CD4-positive, alpha-beta T cell (primary cell): ENCODE measurements at regions not wholly inside any gene's neighbourhood (a gene's known extent, or its start where the extent isn't known, plus 50 kb on each side); places are given as distances from the start of the nearest gene placed in this dataset.

ENCODE experiments used
- ATAC-seq: fragments of 200-7000 bp; cut with Tn5 transposase; one replicate; pipeline ENCODE4 v1.10.0; 2022; ENCODE audit warnings: mild to moderate bottlenecking; ENCODE audit not compliant: poor library complexity
- CTCF ChIA-PET: fragments of 350-600 bp; sonication (Branson Sonifier 250); formaldehyde crosslinking; loops from one replicate; lab custom pipeline; 2021; ENCODE audit warnings: antibody characterized with exemption, inconsistent platforms; lab: Charles Lee
- POLR2A ChIA-PET: fragments of 350-600 bp; sonication (Branson Sonifier 250); formaldehyde crosslinking; loops from one replicate; lab custom pipeline; 2021; ENCODE audit warnings: antibody characterized with exemption, inconsistent platforms; lab: Charles Lee
- DNase-seq, 14 experiments: peaks; one replicate each; pipeline ENCODE4 v3.0.0-alpha.2; 2013 to 2020; ENCODE audit warnings: mixed read lengths in 2 of 14
- H3K27ac ChIP-seq, 2 donors: one replicate each; pipeline versions ENCODE4 v1.5.1 to v1.7.0; 2013; ENCODE audit warnings: low read length in 2 of 2, low read depth in 1 of 2, mild to moderate bottlenecking in 1 of 2
- H3K27me3 ChIP-seq, 2 experiments: 1 replicate in 1 of 2; 2 replicates in 1 of 2; pipeline versions ENCODE4 v1.6.1 to v1.7.0; 2013; ENCODE audit warnings: low read length in 2 of 2, control low read depth in 1 of 2, mild to moderate bottlenecking in 1 of 2, moderate library complexity in 1 of 2; ENCODE audit not compliant: insufficient read depth in 2 of 2, control insufficient read depth in 1 of 2
- H3K36me3 ChIP-seq: one replicate; pipeline ENCODE4 v1.6.1; 2013; ENCODE audit warnings: low read length, control low read depth; ENCODE audit not compliant: insufficient read depth
- H3K4me1 ChIP-seq: one replicate; pipeline ENCODE4 v1.6.1; 2013; ENCODE audit warnings: low read length, control low read depth; ENCODE audit not compliant: insufficient read depth
- H3K4me3 ChIP-seq: one replicate; pipeline ENCODE4 v1.5.1; 2013; ENCODE audit warnings: mild to moderate bottlenecking, low read length, moderate library complexity
- H3K9me3 ChIP-seq, 2 experiments: 1 replicate in 1 of 2; 2 replicates in 1 of 2; pipeline versions ENCODE4 v1.6.1 to v1.7.0; 2013; ENCODE audit warnings: low read length in 2 of 2, mild to moderate bottlenecking in 2 of 2, control low read depth in 1 of 2, moderate library complexity in 1 of 2; ENCODE audit not compliant: control insufficient read depth in 1 of 2, insufficient read depth in 1 of 2
- H3K27ac Mint-ChIP-seq: one replicate; pipeline ENCODE4 v1.8.0; 2020; ENCODE audit warnings: mixed read lengths
- H3K27me3 Mint-ChIP-seq: one replicate; pipeline ENCODE4 v1.8.0; 2021; ENCODE audit warnings: mixed read lengths
- H3K36me3 Mint-ChIP-seq: one replicate; pipeline ENCODE4 v1.8.0; 2021; ENCODE audit warnings: low read depth, mixed read lengths
- H3K4me1 Mint-ChIP-seq: one replicate; pipeline ENCODE4 v1.8.0; 2021; ENCODE audit warnings: low read depth, mixed read lengths
- H3K4me3 Mint-ChIP-seq: one replicate; pipeline ENCODE4 v1.8.0; 2020; ENCODE audit warnings: mild to moderate bottlenecking, mixed read lengths
- H3K9me3 Mint-ChIP-seq: one replicate; pipeline ENCODE4 v1.8.0; 2020; ENCODE audit warnings: mixed read lengths
- intact Hi-C, 2 experiments: fragments of 100-400 bp; cut with DNase I in 1 of 2; cut with micrococcal nuclease in 1 of 2; formaldehyde crosslinking; loops; one replicate each; pipeline versions ENCODE4 v1.15.1 to v1.9.0; 2023 to 2025; cut with DNase I, micrococcal nuclease
- TF ChIP-seq, protein P1 (sequence below): fragments of 200-600 bp; IDR thresholded peaks from one replicate; pipeline ENCODE4 v1.8.0; 2022; ENCODE audit warnings: antibody characterized with exemption, mild to moderate bottlenecking

GRCh38 chr10:117792214-117792613 is 249.7 kb downstream of the EMX2 start:
- Histone ChIP-seq H3K27ac (no peak overlapping the region), H3K4me1 (no peaks in the 10 kb centered on the region), H3K27me3 (no peaks in the 10 kb centered on the region), H3K36me3 (no peaks in the 10 kb centered on the region), H3K4me3 (no peak overlapping the region), H3K9me3 (no peaks in the 10 kb centered on the region)
- H3K36me3 Mint-ChIP-seq = no peaks in the 10 kb centered on the region
- H3K27me3 Mint-ChIP-seq = peaks cover 21% of the 10 kb centered on the region
- ChIA-PET CTCF (no interaction called here), POLR2A (no interaction called here)
- H3K4me3 Mint-ChIP-seq = no peak overlapping the region
- no peak overlapping the region for H3K27ac Mint-ChIP-seq
- intact Hi-C loops = no loop called here
- ATAC-seq (no peak), DNase-seq (no peak)
- no peaks in the 10 kb centered on the region for H3K9me3 Mint-ChIP-seq
- H3K4me1 Mint-ChIP-seq = no peaks in the 10 kb centered on the region
- TF ChIP-seq, protein P1, sequence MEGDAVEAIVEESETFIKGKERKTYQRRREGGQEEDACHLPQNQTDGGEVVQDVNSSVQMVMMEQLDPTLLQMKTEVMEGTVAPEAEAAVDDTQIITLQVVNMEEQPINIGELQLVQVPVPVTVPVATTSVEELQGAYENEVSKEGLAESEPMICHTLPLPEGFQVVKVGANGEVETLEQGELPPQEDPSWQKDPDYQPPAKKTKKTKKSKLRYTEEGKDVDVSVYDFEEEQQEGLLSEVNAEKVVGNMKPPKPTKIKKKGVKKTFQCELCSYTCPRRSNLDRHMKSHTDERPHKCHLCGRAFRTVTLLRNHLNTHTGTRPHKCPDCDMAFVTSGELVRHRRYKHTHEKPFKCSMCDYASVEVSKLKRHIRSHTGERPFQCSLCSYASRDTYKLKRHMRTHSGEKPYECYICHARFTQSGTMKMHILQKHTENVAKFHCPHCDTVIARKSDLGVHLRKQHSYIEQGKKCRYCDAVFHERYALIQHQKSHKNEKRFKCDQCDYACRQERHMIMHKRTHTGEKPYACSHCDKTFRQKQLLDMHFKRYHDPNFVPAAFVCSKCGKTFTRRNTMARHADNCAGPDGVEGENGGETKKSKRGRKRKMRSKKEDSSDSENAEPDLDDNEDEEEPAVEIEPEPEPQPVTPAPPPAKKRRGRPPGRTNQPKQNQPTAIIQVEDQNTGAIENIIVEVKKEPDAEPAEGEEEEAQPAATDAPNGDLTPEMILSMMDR = no peak

- Histone ChIP-seq H3K4me3 (no peak overlapping the region), H3K9me3 (peaks cover 0 to 2% of the 10 kb centered on the region in 2 experiments), H3K27ac (no peak overlapping the region), H3K27me3 (no peaks in the 10 kb centered on the region), H3K4me1 (no peaks in the 10 kb centered on the region), H3K36me3 (no peaks in the 10 kb centered on the region)
- peaks cover 12% of the 10 kb centered on the region for H3K27me3 Mint-ChIP-seq
- no peaks in the 10 kb centered on the region for H3K4me1 Mint-ChIP-seq
- no peaks in the 10 kb centered on the region for H3K9me3 Mint-ChIP-seq
- TF ChIP-seq, protein P1 = no peak
- DNase-seq = no peak
- no peak overlapping the region for H3K4me3 Mint-ChIP-seq
- intact Hi-C loops = no loop called here
- ChIA-PET POLR2A (no interaction called here), CTCF (no interaction called here)
- H3K27ac Mint-ChIP-seq = no peak overlapping the region
- no peak for ATAC-seq
- no peaks in the 10 kb centered on the region for H3K36me3 Mint-ChIP-seq
Observed at GRCh38 chr10:117796130-117796745, 250.5 kb downstream of the RAB11FIP2 start.

- ATAC-seq = no peak
- POLR2A ChIA-PET = no interaction called here
Observed at GRCh38 chr10:117797296-117797695, 249.4 kb downstream of the RAB11FIP2 start.

More at GRCh38 chr10:117797296-117797695, 249.4 kb downstream of the RAB11FIP2 start:
- H3K4me3 Mint-ChIP-seq = no peak overlapping the region
- peaks cover 5% of the 10 kb centered on the region for H3K27me3 Mint-ChIP-seq
- H3K36me3 ChIP-seq = no peaks in the 10 kb centered on the region
- intact Hi-C loops = no loop called here
- no peak overlapping the region for H3K4me3 ChIP-seq
- H3K36me3 Mint-ChIP-seq = no peaks in the 10 kb centered on the region
- H3K27me3 ChIP-seq = no peaks in the 10 kb centered on the region
- H3K9me3 Mint-ChIP-seq = no peaks in the 10 kb centered on the region
- CTCF ChIA-PET = no interaction called here
- peaks cover 0 to 4% of the 10 kb centered on the region in 2 experiments for H3K9me3 ChIP-seq
- TF ChIP-seq, protein P1 = no peak
- no peaks in the 10 kb centered on the region for H3K4me1 ChIP-seq
- no peak for DNase-seq
- no peaks in the 10 kb centered on the region for H3K4me1 Mint-ChIP-seq
- H3K27ac ChIP-seq = no peak overlapping the region
- no peak overlapping the region for H3K27ac Mint-ChIP-seq
